Breast epithelium (tissue), 3 donors: ENCODE measurements at regions not wholly inside any gene's neighbourhood (a gene's known extent, or its start where the extent isn't known, plus 50 kb on each side); places are given as distances from the start of the nearest gene placed in this dataset.

Source experiments
- POLR2A ChIP-seq: fragments of 450-650 bp; IDR thresholded peaks from one replicate; pipeline ENCODE4 v1.6.1; 2016; ENCODE audit warnings: antibody characterized with exemption, mild to moderate bottlenecking, moderate library complexity
- POLR2AphosphoS5 ChIP-seq, 3 donors: sonication (generic); formaldehyde crosslinking; IDR thresholded peaks; one replicate each; pipeline ENCODE4 v1.6.1; 2017; ENCODE audit warnings: antibody characterized with exemption in 3 of 3
- TF ChIP-seq, protein P1 (sequence below), 3 donors: fragments of 450-650 bp; IDR thresholded peaks; one replicate each; pipeline ENCODE4 v1.5.1; 2016 to 2017; ENCODE audit warnings: antibody characterized with exemption in 3 of 3, mild to moderate bottlenecking in 3 of 3, moderate library complexity in 3 of 3

DNA sequence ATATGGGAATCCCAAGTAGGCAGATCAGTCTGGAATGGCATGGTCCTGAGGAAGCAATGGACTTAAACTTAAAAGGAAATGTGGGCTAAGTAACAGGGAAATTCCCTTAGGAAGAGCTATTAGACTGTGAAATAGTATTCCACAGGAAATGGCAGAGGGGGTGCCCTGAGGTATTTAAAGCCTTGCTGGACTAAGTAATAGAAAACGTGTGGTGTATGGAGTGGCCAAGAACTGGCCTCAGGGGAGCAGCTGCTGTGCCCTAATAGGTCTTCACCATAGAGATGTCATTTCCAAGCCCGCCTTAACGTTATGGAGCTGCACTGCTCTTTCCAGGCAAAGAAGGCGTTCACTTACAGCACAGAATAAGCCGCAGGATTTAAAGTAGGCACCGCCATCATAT is 365.2 kb upstream of the ZMIZ1 start:
- TF ChIP-seq, protein P1, sequence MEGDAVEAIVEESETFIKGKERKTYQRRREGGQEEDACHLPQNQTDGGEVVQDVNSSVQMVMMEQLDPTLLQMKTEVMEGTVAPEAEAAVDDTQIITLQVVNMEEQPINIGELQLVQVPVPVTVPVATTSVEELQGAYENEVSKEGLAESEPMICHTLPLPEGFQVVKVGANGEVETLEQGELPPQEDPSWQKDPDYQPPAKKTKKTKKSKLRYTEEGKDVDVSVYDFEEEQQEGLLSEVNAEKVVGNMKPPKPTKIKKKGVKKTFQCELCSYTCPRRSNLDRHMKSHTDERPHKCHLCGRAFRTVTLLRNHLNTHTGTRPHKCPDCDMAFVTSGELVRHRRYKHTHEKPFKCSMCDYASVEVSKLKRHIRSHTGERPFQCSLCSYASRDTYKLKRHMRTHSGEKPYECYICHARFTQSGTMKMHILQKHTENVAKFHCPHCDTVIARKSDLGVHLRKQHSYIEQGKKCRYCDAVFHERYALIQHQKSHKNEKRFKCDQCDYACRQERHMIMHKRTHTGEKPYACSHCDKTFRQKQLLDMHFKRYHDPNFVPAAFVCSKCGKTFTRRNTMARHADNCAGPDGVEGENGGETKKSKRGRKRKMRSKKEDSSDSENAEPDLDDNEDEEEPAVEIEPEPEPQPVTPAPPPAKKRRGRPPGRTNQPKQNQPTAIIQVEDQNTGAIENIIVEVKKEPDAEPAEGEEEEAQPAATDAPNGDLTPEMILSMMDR (IDR thresholded peaks at IDR 0.05), result no peak
- TF ChIP-seq POLR2AphosphoS5 (IDR thresholded peaks at IDR 0.05) (no peak), POLR2A (no peak)
